ENCODE measurements at regions not wholly inside any gene's neighbourhood (a gene's known extent, or its start where the extent isn't known, plus 50 kb on each side); places are given as distances from the start of the nearest gene placed in this dataset.

DNA sequence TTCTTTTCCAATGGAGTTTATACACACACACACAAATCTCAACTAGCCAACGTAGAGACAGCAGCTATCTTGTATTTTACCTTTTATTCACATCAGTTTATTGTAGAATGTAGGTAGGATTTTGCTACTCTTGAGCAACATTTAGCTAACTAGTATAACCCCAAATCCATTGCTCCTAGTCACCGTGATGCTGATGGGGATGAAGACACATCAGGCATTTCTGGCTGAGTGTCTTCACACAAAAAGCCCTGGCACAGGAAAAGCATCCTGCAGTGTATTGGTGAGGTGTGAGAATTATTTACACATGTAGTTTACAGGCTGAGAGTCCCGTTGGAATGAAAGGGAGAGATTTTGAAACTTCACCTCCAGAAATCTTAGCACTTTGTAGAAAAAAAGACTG is 65.9 kb upstream of the FBXL4 start:
- H3K27ac ChIP-seq, result no peak overlapping the region
- no peak overlapping the region for H3K4me3 ChIP-seq
- no peaks in the 10 kb centered on the region for H3K27me3 ChIP-seq
- no peaks in the 10 kb centered on the region for H3K36me3 ChIP-seq
- no peaks in the 10 kb centered on the region for H3K4me1 ChIP-seq
- no peaks in the 10 kb centered on the region for H3K9me3 ChIP-seq
- 68 to 79% methylated on average over 3 of the region's 3 CpGs for WGBS, 2 donors
- DNase-seq (no peak), ATAC-seq (ENCODE audit: low FRiP score in 2 of 2) (no peak)
- TF ChIP-seq POLR2AphosphoS5 (IDR thresholded peaks at IDR 0.05), result no peak
- no peak for TF ChIP-seq CTCF (IDR thresholded peaks at IDR 0.05)
- TF ChIP-seq EP300 (IDR thresholded peaks at IDR 0.05), result no peak

- TF ChIP-seq POLR2AphosphoS5 (IDR thresholded peaks at IDR 0.05) (no peak), CTCF (IDR thresholded peaks at IDR 0.05) (no peak), POLR2A (IDR thresholded peaks at IDR 0.05) (no peak), EP300 (IDR thresholded peaks at IDR 0.05) (no peak)
- 46 to 55% methylated on average over 2 of the region's 2 CpGs for WGBS, 2 donors
- Histone ChIP-seq H3K9me3 (no peaks in the 10 kb centered on the region), H3K4me3 (no peak overlapping the region), H3K36me3 (no peaks in the 10 kb centered on the region), H3K4me1 (no peaks in the 10 kb centered on the region), H3K27me3 (no peaks in the 10 kb centered on the region), H3K27ac (no peak overlapping the region)
- no peak for DNase-seq
- no peak for ATAC-seq (ENCODE audit: low FRiP score in 2 of 2)
Observed at GRCh38 chr6:99013145-99013544, 65.4 kb upstream of the FBXL4 start.

DNA sequence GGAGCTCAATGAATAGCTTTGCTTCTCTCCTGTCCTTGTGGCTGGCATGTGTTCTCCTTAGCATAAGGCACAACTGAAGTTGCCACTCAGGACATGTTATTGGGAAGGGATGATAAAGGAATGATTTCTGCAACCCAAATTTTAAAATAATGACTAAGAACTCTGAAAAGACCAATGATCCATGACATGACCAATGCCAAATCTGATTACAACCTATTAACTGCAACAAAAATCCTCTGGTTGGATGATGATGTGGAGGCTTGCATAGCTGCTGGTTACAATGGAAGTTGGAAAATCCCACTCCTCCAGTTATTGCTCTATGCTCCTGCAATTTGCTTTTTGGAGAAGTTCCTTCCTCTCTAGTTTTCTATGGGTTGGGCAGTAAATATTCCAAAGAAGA is 63.4 kb upstream of the FBXL4 start:
- H3K27ac ChIP-seq, result no peak overlapping the region
- no peaks in the 10 kb centered on the region for H3K36me3 ChIP-seq
- TF ChIP-seq POLR2A (IDR thresholded peaks at IDR 0.05) (no peak), EP300 (IDR thresholded peaks at IDR 0.05) (no peak), POLR2AphosphoS5 (IDR thresholded peaks at IDR 0.05) (no peak)

GRCh38 chr6:99002831-99003230 is 55.1 kb upstream of the FBXL4 start:
- TF ChIP-seq POLR2A (IDR thresholded peaks at IDR 0.05), result no peak
- no peak for TF ChIP-seq CTCF (IDR thresholded peaks at IDR 0.05)
- no peak for TF ChIP-seq POLR2AphosphoS5 (IDR thresholded peaks at IDR 0.05)
- no peak for TF ChIP-seq EP300 (IDR thresholded peaks at IDR 0.05)
- H3K9me3 ChIP-seq, result no peaks in the 10 kb centered on the region
- no peak overlapping the region for H3K4me3 ChIP-seq
- H3K27me3 ChIP-seq, result no peaks in the 10 kb centered on the region
- no peak overlapping the region for H3K27ac ChIP-seq
- ATAC-seq (ENCODE audit: low FRiP score in 2 of 2) (no peak), DNase-seq (no peak)
- H3K36me3 ChIP-seq, result no peaks in the 10 kb centered on the region
- H3K4me1 ChIP-seq, result no peaks in the 10 kb centered on the region
- WGBS, 2 donors, result 31 to 54% methylated on average over 1 of the region's 1 CpG

More for the DNA sequence above, 63.4 kb upstream of the FBXL4 start:
- ATAC-seq (ENCODE audit: low FRiP score in 2 of 2), result no peak
- H3K4me1 ChIP-seq, result no peaks in the 10 kb centered on the region
- no peaks in the 10 kb centered on the region for H3K9me3 ChIP-seq
- no peaks in the 10 kb centered on the region for H3K27me3 ChIP-seq
- no peak overlapping the region for H3K4me3 ChIP-seq
- DNase-seq, result no peak

GRCh38 chr6:98998103-98998502 is 50.4 kb upstream of the FBXL4 start:
- Histone ChIP-seq H3K36me3 (no peaks in the 10 kb centered on the region), H3K4me1 (no peaks in the 10 kb centered on the region), H3K27ac (no peak overlapping the region), H3K4me3 (no peak overlapping the region), H3K27me3 (no peaks in the 10 kb centered on the region), H3K9me3 (no peaks in the 10 kb centered on the region)
- no peak for ATAC-seq (ENCODE audit: low FRiP score in 2 of 2)
- no peak for DNase-seq
- 66 to 72% methylated on average over 5 of the region's 5 CpGs for WGBS, 2 donors
- no peak for TF ChIP-seq EP300 (IDR thresholded peaks at IDR 0.05)
- no peak for TF ChIP-seq POLR2AphosphoS5 (IDR thresholded peaks at IDR 0.05)
- no peak for TF ChIP-seq CTCF (IDR thresholded peaks at IDR 0.05)

Small RNA genes lying in the stretch of these regions (small RNA-seq; reads per million reads assigned to genes)
- gene MIR548AI, result 0 reads per million in 4 donors
